ENCODE measurements at regions not wholly inside any gene's neighbourhood (a gene's known extent, or its start where the extent isn't known, plus 50 kb on each side); places are given as distances from the start of the nearest gene placed in this dataset.

DNA sequence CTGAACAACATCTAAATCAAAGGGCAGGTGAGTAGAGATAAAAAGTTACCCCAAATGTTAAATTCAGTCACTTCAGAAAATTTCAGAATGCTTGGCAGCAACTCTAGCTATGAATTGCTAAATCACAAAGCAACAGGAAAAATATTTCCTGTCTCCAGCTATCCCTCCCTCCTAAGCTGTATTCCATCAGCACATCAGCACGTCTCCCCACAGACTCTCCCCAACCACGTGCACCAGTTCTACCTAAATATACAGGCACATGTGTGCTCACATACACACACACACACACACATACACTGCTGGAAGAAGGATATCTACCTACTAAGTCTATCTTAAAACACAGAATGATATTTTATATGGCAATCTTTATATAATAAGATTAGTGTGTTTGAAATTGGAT, 177.1 kb upstream of the ARHGEF26 start:
- no peaks in the 10 kb centered on the region for H3K4me1 ChIP-seq
- H3K4me3 ChIP-seq = no peak overlapping the region
- intact Hi-C loops (cut with DNase I; ENCODE audit: low total_unique reads) = no loop called here
- H3K36me3 ChIP-seq = no peaks in the 10 kb centered on the region
- DNase-seq (ENCODE audit: low spot score in 2 of 2) = no peak
- peaks cover 0 to 4% of the 10 kb centered on the region in 2 donors for H3K9me3 ChIP-seq
- TF ChIP-seq, protein P1, sequence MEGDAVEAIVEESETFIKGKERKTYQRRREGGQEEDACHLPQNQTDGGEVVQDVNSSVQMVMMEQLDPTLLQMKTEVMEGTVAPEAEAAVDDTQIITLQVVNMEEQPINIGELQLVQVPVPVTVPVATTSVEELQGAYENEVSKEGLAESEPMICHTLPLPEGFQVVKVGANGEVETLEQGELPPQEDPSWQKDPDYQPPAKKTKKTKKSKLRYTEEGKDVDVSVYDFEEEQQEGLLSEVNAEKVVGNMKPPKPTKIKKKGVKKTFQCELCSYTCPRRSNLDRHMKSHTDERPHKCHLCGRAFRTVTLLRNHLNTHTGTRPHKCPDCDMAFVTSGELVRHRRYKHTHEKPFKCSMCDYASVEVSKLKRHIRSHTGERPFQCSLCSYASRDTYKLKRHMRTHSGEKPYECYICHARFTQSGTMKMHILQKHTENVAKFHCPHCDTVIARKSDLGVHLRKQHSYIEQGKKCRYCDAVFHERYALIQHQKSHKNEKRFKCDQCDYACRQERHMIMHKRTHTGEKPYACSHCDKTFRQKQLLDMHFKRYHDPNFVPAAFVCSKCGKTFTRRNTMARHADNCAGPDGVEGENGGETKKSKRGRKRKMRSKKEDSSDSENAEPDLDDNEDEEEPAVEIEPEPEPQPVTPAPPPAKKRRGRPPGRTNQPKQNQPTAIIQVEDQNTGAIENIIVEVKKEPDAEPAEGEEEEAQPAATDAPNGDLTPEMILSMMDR (IDR thresholded peaks at IDR 0.05) = no peak
- TF ChIP-seq POLR2AphosphoS5 (IDR thresholded peaks at IDR 0.05) = no peak
- no peak for TF ChIP-seq POLR2A (IDR thresholded peaks at IDR 0.05)
- H3K27ac ChIP-seq = no peak overlapping the region
- H3K27me3 ChIP-seq = no peaks in the 10 kb centered on the region

DNA sequence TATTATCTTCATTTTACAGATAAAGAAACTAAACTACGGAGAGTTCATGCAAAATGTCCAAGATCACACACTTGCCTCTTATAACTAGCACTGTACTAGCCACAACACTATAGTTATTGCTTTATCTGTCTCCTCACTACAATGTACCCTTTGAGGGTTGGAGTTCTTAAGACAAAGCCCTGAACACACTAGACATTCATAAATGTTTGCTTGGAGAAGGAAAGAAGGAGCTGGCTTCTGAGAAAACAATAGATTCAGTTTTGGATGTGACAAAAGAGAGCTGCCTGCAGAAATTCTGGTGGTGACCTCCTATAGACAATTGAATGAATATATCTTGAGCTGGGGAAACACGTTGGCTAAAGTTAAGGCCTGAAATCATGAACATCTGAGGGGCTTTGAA, 169.9 kb upstream of the ARHGEF26 start:
- Histone ChIP-seq H3K36me3 (no peaks in the 10 kb centered on the region), H3K9me3 (peaks cover 0 to 4% of the 10 kb centered on the region in 2 donors), H3K4me3 (no peak overlapping the region), H3K27ac (no peak overlapping the region), H3K4me1 (no peaks in the 10 kb centered on the region), H3K27me3 (no peaks in the 10 kb centered on the region)
- intact Hi-C loops (cut with DNase I; ENCODE audit: low total_unique reads) = no loop called here
- DNase-seq (ENCODE audit: low spot score in 2 of 2) = no peak
- TF ChIP-seq POLR2AphosphoS5 (IDR thresholded peaks at IDR 0.05) (no peak), POLR2A (IDR thresholded peaks at IDR 0.05) (no peak)
- TF ChIP-seq, protein P1 (IDR thresholded peaks at IDR 0.05) = no peak

DNA sequence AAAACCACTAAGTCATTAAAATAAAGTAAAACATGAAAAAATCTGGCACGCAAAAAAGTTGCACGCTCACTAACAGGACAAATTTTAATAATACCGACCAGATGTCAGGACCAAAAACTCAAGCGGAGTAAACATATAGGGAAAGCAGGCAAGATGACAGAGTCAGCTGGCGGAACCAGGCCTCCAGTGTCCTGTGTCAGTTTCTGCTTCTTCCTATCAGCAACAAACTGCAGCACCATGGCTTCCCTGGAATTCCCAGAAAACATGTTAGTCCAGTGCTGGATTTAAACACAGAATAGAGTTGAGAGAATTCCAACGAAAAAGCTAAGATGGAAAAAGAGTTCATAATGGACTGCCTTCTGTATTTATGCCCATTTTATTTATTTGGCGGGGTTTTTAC, 169.1 kb upstream of the ARHGEF26 start:
- H3K4me3 ChIP-seq = no peak overlapping the region
- H3K9me3 ChIP-seq = peaks cover 0 to 4% of the 10 kb centered on the region in 2 donors
- H3K4me1 ChIP-seq = no peaks in the 10 kb centered on the region
- no peaks in the 10 kb centered on the region for H3K36me3 ChIP-seq
- intact Hi-C loops (cut with DNase I; ENCODE audit: low total_unique reads) = no loop called here
- H3K27ac ChIP-seq = no peak overlapping the region
- no peak for DNase-seq (ENCODE audit: low spot score in 2 of 2)
- no peak for TF ChIP-seq POLR2A (IDR thresholded peaks at IDR 0.05)
- TF ChIP-seq, protein P1 (IDR thresholded peaks at IDR 0.05) = no peak
- TF ChIP-seq POLR2AphosphoS5 (IDR thresholded peaks at IDR 0.05) = no peak
- H3K27me3 ChIP-seq = no peaks in the 10 kb centered on the region

DNA sequence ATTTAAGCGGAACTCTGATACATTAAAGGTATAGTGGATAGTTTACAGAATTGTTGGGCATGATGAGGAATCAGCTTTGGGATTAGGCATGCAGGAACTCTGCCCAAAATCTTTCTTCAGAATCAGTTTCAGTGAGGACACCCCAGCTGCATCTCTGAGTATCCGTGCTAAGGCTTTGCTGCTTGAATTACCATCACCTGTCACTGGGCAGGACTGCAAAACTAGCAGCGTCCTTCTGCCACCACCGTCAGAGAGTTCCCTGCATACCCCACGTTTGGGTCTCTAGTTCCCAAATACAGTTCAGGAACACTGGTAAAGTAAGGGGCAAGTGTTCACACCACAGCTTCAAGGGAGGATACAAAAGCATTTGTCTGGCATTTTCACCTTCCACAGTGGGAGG, 164.6 kb upstream of the ARHGEF26 start:
- intact Hi-C loops (cut with DNase I; ENCODE audit: low total_unique reads) = no loop called here
- Histone ChIP-seq H3K4me3 (no peak overlapping the region), H3K27me3 (no peaks in the 10 kb centered on the region), H3K36me3 (no peaks in the 10 kb centered on the region), H3K4me1 (no peaks in the 10 kb centered on the region), H3K9me3 (no peaks in the 10 kb centered on the region), H3K27ac (no peak overlapping the region)
- TF ChIP-seq, protein P1 (IDR thresholded peaks at IDR 0.05) = no peak
- TF ChIP-seq POLR2AphosphoS5 (IDR thresholded peaks at IDR 0.05) (no peak), POLR2A (IDR thresholded peaks at IDR 0.05) (no peak)
- no peak for DNase-seq (ENCODE audit: low spot score in 2 of 2)

DNA sequence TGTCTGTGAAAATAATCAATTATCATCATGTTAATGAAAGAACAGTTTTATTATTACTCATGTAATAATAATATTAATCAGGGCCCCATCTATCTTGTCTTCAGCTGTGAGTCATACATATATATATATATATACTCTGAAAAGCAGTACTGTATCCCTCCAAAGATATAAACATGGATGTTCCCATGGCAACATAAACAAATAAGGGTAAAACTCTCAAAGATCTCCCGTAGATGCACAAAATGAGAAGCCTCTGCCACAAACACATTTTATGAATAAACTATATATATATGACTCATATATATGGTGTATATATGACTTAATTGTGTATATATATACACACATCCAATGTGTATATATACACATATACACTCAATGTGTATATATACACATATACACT, 163.8 kb upstream of the ARHGEF26 start:
- no peaks in the 10 kb centered on the region for H3K36me3 ChIP-seq
- no peaks in the 10 kb centered on the region for H3K9me3 ChIP-seq
- H3K4me1 ChIP-seq = no peaks in the 10 kb centered on the region
- TF ChIP-seq, protein P1 (IDR thresholded peaks at IDR 0.05) = no peak
- TF ChIP-seq POLR2AphosphoS5 (IDR thresholded peaks at IDR 0.05) = no peak
- no peak for TF ChIP-seq POLR2A (IDR thresholded peaks at IDR 0.05)
- intact Hi-C loops (cut with DNase I; ENCODE audit: low total_unique reads) = no loop called here
- no peaks in the 10 kb centered on the region for H3K27me3 ChIP-seq
- H3K27ac ChIP-seq = no peak overlapping the region
- no peak overlapping the region for H3K4me3 ChIP-seq
- DNase-seq (ENCODE audit: low spot score in 2 of 2) = no peak

Measured in breast epithelium (tissue), 4 donors.